Trophoblast cell (in vitro differentiated cells and primary cell): ENCODE measurements at regions not wholly inside any gene's neighbourhood (a gene's known extent, or its start where the extent isn't known, plus 50 kb on each side); places are given as distances from the start of the nearest gene placed in this dataset.

Experiments used
- DNase-seq, 2 donors: peaks; one replicate each; pipeline ENCODE4 v3.0.0-alpha.2; 2016
- H2AFZ ChIP-seq: 2 replicates; pipeline ENCODE4 v1.6.1; 2013; ENCODE audit warnings: low read length, moderate library complexity, mild to moderate bottlenecking; ENCODE audit not compliant: insufficient read depth, poor library complexity
- H2AK5ac ChIP-seq: 2 replicates; pipeline ENCODE4 v1.6.1; 2013; ENCODE audit warnings: mild to moderate bottlenecking, low read length
- H2BK120ac ChIP-seq: 2 replicates; pipeline ENCODE4 v1.6.1; 2013; ENCODE audit warnings: low read length, mild to moderate bottlenecking, moderate library complexity; ENCODE audit not compliant: insufficient read depth, poor library complexity
- H2BK12ac ChIP-seq: 2 replicates; pipeline ENCODE4 v1.6.1; 2013; ENCODE audit warnings: mild to moderate bottlenecking, low read length, moderate library complexity
- H2BK5ac ChIP-seq: 2 replicates; pipeline ENCODE4 v1.6.1; 2013; ENCODE audit warnings: low read length, low read depth, moderate library complexity, mild to moderate bottlenecking; ENCODE audit not compliant: poor library complexity
- H3K14ac ChIP-seq: 2 replicates; pipeline ENCODE4 v1.6.1; 2013; ENCODE audit warnings: mild to moderate bottlenecking, low read length
- H3K18ac ChIP-seq: 2 replicates; pipeline ENCODE4 v1.6.1; 2013; ENCODE audit warnings: mild to moderate bottlenecking, low read length
- H3K23ac ChIP-seq: 2 replicates; pipeline ENCODE4 v1.6.1; 2013; ENCODE audit warnings: low read length
- H3K27ac ChIP-seq: 2 replicates; pipeline ENCODE4 v1.5.1; 2013; ENCODE audit warnings: low read depth, mild to moderate bottlenecking, inconsistent platforms, low read length, moderate library complexity
- H3K27me3 ChIP-seq: 2 replicates; pipeline ENCODE4 v1.6.1; 2013; ENCODE audit warnings: inconsistent platforms, mild to moderate bottlenecking, low read length, moderate library complexity; ENCODE audit not compliant: insufficient read depth
- H3K36me3 ChIP-seq, 2 experiments: 1 replicate in 1 of 2; 2 replicates in 1 of 2; pipeline ENCODE4 v1.6.1; 2013; ENCODE audit warnings: low read length in 2 of 2, mild to moderate bottlenecking in 2 of 2, moderate library complexity in 1 of 2; ENCODE audit not compliant: insufficient read depth in 2 of 2, control insufficient read depth in 1 of 2
- H3K4ac ChIP-seq: 2 replicates; pipeline ENCODE4 v1.6.1; 2013; ENCODE audit warnings: low read depth, mild to moderate bottlenecking, low read length, moderate library complexity
- H3K4me1 ChIP-seq, 2 experiments: 1 replicate in 1 of 2; 2 replicates in 1 of 2; pipeline ENCODE4 v1.6.1; 2013; ENCODE audit warnings: low read length in 2 of 2, mild to moderate bottlenecking in 2 of 2, moderate library complexity in 1 of 2; ENCODE audit not compliant: insufficient read depth in 2 of 2, control insufficient read depth in 1 of 2
- H3K4me2 ChIP-seq: 2 replicates; pipeline ENCODE4 v1.6.1; 2013; ENCODE audit warnings: inconsistent platforms, mild to moderate bottlenecking, low read length, moderate library complexity
- H3K4me3 ChIP-seq: 2 replicates; pipeline ENCODE4 v1.5.1; 2013; ENCODE audit warnings: mild to moderate bottlenecking, low read depth, low read length, inconsistent platforms
- H3K79me1 ChIP-seq: one replicate; pipeline ENCODE4 v1.6.1; 2013; ENCODE audit warnings: low read length
- H3K79me2 ChIP-seq: 2 replicates; pipeline ENCODE4 v1.6.1; 2013; ENCODE audit warnings: low read length, mild to moderate bottlenecking; ENCODE audit not compliant: control insufficient read depth, insufficient read depth, poor library complexity
- H3K9ac ChIP-seq: 2 replicates; pipeline ENCODE4 v1.6.1; 2013; ENCODE audit warnings: mild to moderate bottlenecking, low read length
- H3K9me3 ChIP-seq: 2 replicates; pipeline ENCODE4 v1.6.1; 2013; ENCODE audit warnings: low read depth, mild to moderate bottlenecking, control low read depth, inconsistent platforms, low read length; ENCODE audit not compliant: insufficient read depth
- H4K12ac ChIP-seq: 2 replicates; pipeline ENCODE4 v1.6.1; 2013; ENCODE audit warnings: low read depth, mild to moderate bottlenecking, low read length, moderate library complexity
- H4K8ac ChIP-seq: 2 replicates; pipeline ENCODE4 v1.6.1; 2013; ENCODE audit warnings: low read depth, mild to moderate bottlenecking, low read length, moderate library complexity
- H4K91ac ChIP-seq: one replicate; pipeline ENCODE4 v1.6.1; 2013; ENCODE audit warnings: low read depth, mild to moderate bottlenecking, low read length, moderate library complexity
- WGBS: extraction: QIAGEN DNeasy Blood & Tissue Kit; methylation state at CpG from one replicate; pipeline ENCODE4 v1.1.7; 2013; ENCODE audit warnings: missing lambda C conversion rate; ENCODE audit not compliant: insufficient read length, insufficient coverage; ENCODE audit errors: extremely low coverage; 5-methylcytosine and 5-hydroxymethylcytosine counted together

GRCh38 chrX:4710618-4711433 lies 997.4 kb upstream of the PRKX start:
- no peaks in the 10 kb centered on the region for H3K9me3 ChIP-seq

GRCh38 chrX:4708970-4709760 lies 995.7 kb upstream of the PRKX start:
- Histone ChIP-seq H3K4me3 (no peak overlapping the region), H3K14ac (no peak overlapping the region), H2BK120ac (peak overlapping the region; percentile 58), H3K36me3 (no peaks in the 10 kb centered on the region), H3K23ac (no peak overlapping the region), H3K79me2 (no peaks in the 10 kb centered on the region), H3K4me2 (no peak overlapping the region), H2AFZ (no peak overlapping the region), H4K8ac (no peak overlapping the region), H3K18ac (no peak overlapping the region), H3K27ac (peak overlapping the region; percentile 78), H3K4ac (no peak overlapping the region), H3K9me3 (no peaks in the 10 kb centered on the region), H3K9ac (no peak overlapping the region), H2AK5ac (no peak overlapping the region), H3K27me3 (no peaks in the 10 kb centered on the region), H3K79me1 (peaks cover 10% of the 10 kb centered on the region), H4K12ac (no peak overlapping the region), H2BK5ac (peak overlapping the region; percentile 72), H4K91ac (peak overlapping the region; percentile 85), H3K4me1 (peaks cover 2% of the 10 kb centered on the region in 2 experiments), H2BK12ac (no peak overlapping the region)
- WGBS, result no CpG with 5 or more reads among the region's 4 CpGs
- DNase-seq, result no peak

More at GRCh38 chrX:4710618-4711433, 997.4 kb upstream of the PRKX start:
- peak overlapping the region; percentile 99 for H2BK120ac ChIP-seq
- H3K23ac ChIP-seq, result no peak overlapping the region
- peaks cover 10% of the 10 kb centered on the region for H3K79me1 ChIP-seq
- H2BK12ac ChIP-seq, result peak overlapping the region; percentile 91
- H3K36me3 ChIP-seq, result no peaks in the 10 kb centered on the region
- no peaks in the 10 kb centered on the region for H3K27me3 ChIP-seq
- no CpG with 5 or more reads among the region's 10 CpGs for WGBS
- H2AFZ ChIP-seq, result no peak overlapping the region
- peak overlapping the region; percentile 71 for H4K8ac ChIP-seq
- H3K4me3 ChIP-seq, result no peak overlapping the region
- no peak overlapping the region for H2AK5ac ChIP-seq
- peaks cover 2% of the 10 kb centered on the region in 2 experiments for H3K4me1 ChIP-seq
- peak overlapping the region; percentile 93 for H3K4ac ChIP-seq
- H3K79me2 ChIP-seq, result no peaks in the 10 kb centered on the region
- H3K18ac ChIP-seq, result peak overlapping the region; percentile 79
- peak overlapping the region; percentile 97 for H2BK5ac ChIP-seq
- H4K12ac ChIP-seq, result peak overlapping the region; percentile 18
- H3K4me2 ChIP-seq, result no peak overlapping the region
- H3K9ac ChIP-seq, result no peak overlapping the region
- peak overlapping the region; percentile 61 for H3K14ac ChIP-seq
- DNase-seq, result peak; percentile 82 to 88
- H4K91ac ChIP-seq, result peak overlapping the region; percentile 96
- H3K27ac ChIP-seq, result peak overlapping the region; percentile 86

GRCh38 chrX:4706961-4707360 lies 993.5 kb upstream of the PRKX start:
- no peak overlapping the region for H2BK5ac ChIP-seq
- WGBS, result no CpG with 5 or more reads among the region's 7 CpGs
- peak; percentile 50 to 64 for DNase-seq
- H3K9ac ChIP-seq, result no peak overlapping the region
- H3K4me3 ChIP-seq, result no peak overlapping the region
- no peak overlapping the region for H3K18ac ChIP-seq
- no peak overlapping the region for H3K27ac ChIP-seq
- H3K79me2 ChIP-seq, result no peaks in the 10 kb centered on the region
- no peak overlapping the region for H3K4ac ChIP-seq
- no peaks in the 10 kb centered on the region for H3K36me3 ChIP-seq
- no peak overlapping the region for H3K4me2 ChIP-seq
- no peak overlapping the region for H3K14ac ChIP-seq
- no peak overlapping the region for H4K12ac ChIP-seq
- no peak overlapping the region for H2AFZ ChIP-seq
- no peak overlapping the region for H2BK120ac ChIP-seq
- H3K4me1 ChIP-seq, result peaks cover 2% of the 10 kb centered on the region in 2 experiments
- H2BK12ac ChIP-seq, result no peak overlapping the region
- no peak overlapping the region for H2AK5ac ChIP-seq
- no peak overlapping the region for H3K23ac ChIP-seq
- H3K9me3 ChIP-seq, result no peaks in the 10 kb centered on the region
- peak overlapping the region; percentile 6 for H4K91ac ChIP-seq
- H3K27me3 ChIP-seq, result no peaks in the 10 kb centered on the region
- peaks cover 10% of the 10 kb centered on the region for H3K79me1 ChIP-seq
- H4K8ac ChIP-seq, result no peak overlapping the region

GRCh38 chrX:4690521-4690920 lies 977.1 kb upstream of the PRKX start:
- Histone ChIP-seq H3K4me3 (no peak overlapping the region), H2AK5ac (no peak overlapping the region), H3K9me3 (no peaks in the 10 kb centered on the region), H2BK12ac (no peak overlapping the region), H3K79me2 (no peaks in the 10 kb centered on the region), H3K79me1 (no peaks in the 10 kb centered on the region), H3K27ac (no peak overlapping the region), H4K8ac (no peak overlapping the region), H2BK5ac (no peak overlapping the region), H3K4ac (no peak overlapping the region), H3K4me2 (no peak overlapping the region), H3K36me3 (peaks cover 0 to 1% of the 10 kb centered on the region in 2 experiments), H3K9ac (no peak overlapping the region), H4K12ac (no peak overlapping the region), H2AFZ (no peak overlapping the region), H3K23ac (no peak overlapping the region), H2BK120ac (no peak overlapping the region), H4K91ac (no peak overlapping the region), H3K18ac (no peak overlapping the region), H3K14ac (no peak overlapping the region), H3K4me1 (no peaks in the 10 kb centered on the region), H3K27me3 (no peaks in the 10 kb centered on the region)
- no CpG with 5 or more reads among the region's 2 CpGs for WGBS
- no peak for DNase-seq
